ENCODE measurements at regions not wholly inside any gene's neighbourhood (a gene's known extent, or its start where the extent isn't known, plus 50 kb on each side); places are given as distances from the start of the nearest gene placed in this dataset.
A peak's percentile ranks its signal among the peaks of the same experiment; 100 is the strongest.

GRCh38 chr3:18099611-18100010, 325.5 kb downstream of the SATB1 start:
- Histone ChIP-seq H3K27ac (ENCODE audit: low read length, poor library complexity, severe bottlenecking) (peak overlapping the region; percentile 33), H3K9ac (ENCODE audit: low read length) (peak overlapping the region; percentile 80), H2AK5ac (ENCODE audit: low read length, severe bottlenecking) (no peak overlapping the region), H2BK12ac (ENCODE audit: low read length in 2 of 2) (no peak overlapping the region), H2BK5ac (ENCODE audit: low read depth, low read length, poor library complexity, severe bottlenecking) (no peak overlapping the region), H3K27me3 (ENCODE audit: control insufficient read depth in 1 of 2, insufficient read depth in 1 of 2, low read length in 2 of 2) (no peaks in the 10 kb centered on the region), H3K23ac (ENCODE audit: low read length in 2 of 2) (peak overlapping the region in 1 of 2 experiments; percentile 9), H3K4me2 (ENCODE audit: low read length, poor library complexity, severe bottlenecking) (no peak overlapping the region), H3K4me3 (ENCODE audit: insufficient read depth in 1 of 2, low read depth in 1 of 2, low read length in 2 of 2) (peak overlapping the region in 1 of 2 experiments; percentile 52), H3K4ac (ENCODE audit: low read depth in 1 of 2, low read length in 2 of 2) (no peak overlapping the region), H2BK120ac (ENCODE audit: low read depth, low read length) (no peak overlapping the region), H2AFZ (ENCODE audit: low read depth, low read length) (no peak overlapping the region), H3K18ac (ENCODE audit: low read depth in 1 of 2, low read length in 2 of 2) (no peak overlapping the region), H3K36me3 (ENCODE audit: control insufficient read depth in 1 of 2, insufficient read depth in 2 of 2, low read depth in 1 of 2, low read length in 2 of 2) (no peaks in the 10 kb centered on the region), H3K14ac (ENCODE audit: low read length in 2 of 2) (no peak overlapping the region), H3K79me1 (replicated peaks; ENCODE audit: low read length, poor library complexity, severe bottlenecking) (no peaks in the 10 kb centered on the region), H4K8ac (ENCODE audit: low read length) (no peak overlapping the region), H3K9me3 (ENCODE audit: control insufficient read depth, low read length) (peaks cover 11% of the 10 kb centered on the region), H4K91ac (ENCODE audit: low read length) (no peak overlapping the region), H2BK15ac (ENCODE audit: low read depth, poor library complexity, severe bottlenecking) (no peak overlapping the region), H3K4me1 (ENCODE audit: control insufficient read depth, insufficient read depth, low read depth, low read length) (peaks cover 4% of the 10 kb centered on the region)
- 88% methylated on average over 5 of the region's 5 CpGs for WGBS
- no peak for DNase-seq

GRCh38 chr3:18098960-18099587, 326.1 kb downstream of the SATB1 start:
- Histone ChIP-seq H3K79me1 (replicated peaks; ENCODE audit: low read length, poor library complexity, severe bottlenecking) (no peaks in the 10 kb centered on the region), H2BK120ac (ENCODE audit: low read depth, low read length) (no peak overlapping the region), H3K4ac (ENCODE audit: low read depth in 1 of 2, low read length in 2 of 2) (no peak overlapping the region), H3K14ac (ENCODE audit: low read length in 2 of 2) (no peak overlapping the region), H3K36me3 (ENCODE audit: control insufficient read depth in 1 of 2, insufficient read depth in 2 of 2, low read depth in 1 of 2, low read length in 2 of 2) (no peaks in the 10 kb centered on the region), H3K9me3 (ENCODE audit: control insufficient read depth, low read length) (peaks cover 11% of the 10 kb centered on the region), H4K8ac (ENCODE audit: low read length) (no peak overlapping the region), H2BK12ac (ENCODE audit: low read length in 2 of 2) (no peak overlapping the region), H3K4me3 (ENCODE audit: insufficient read depth in 1 of 2, low read depth in 1 of 2, low read length in 2 of 2) (peak overlapping the region in 1 of 2 experiments; percentile 52), H3K4me2 (ENCODE audit: low read length, poor library complexity, severe bottlenecking) (no peak overlapping the region), H3K9ac (ENCODE audit: low read length) (peak overlapping the region; percentile 80), H3K18ac (ENCODE audit: low read depth in 1 of 2, low read length in 2 of 2) (no peak overlapping the region), H4K91ac (ENCODE audit: low read length) (no peak overlapping the region), H3K23ac (ENCODE audit: low read length in 2 of 2) (no peak overlapping the region), H2AK5ac (ENCODE audit: low read length, severe bottlenecking) (no peak overlapping the region), H3K27ac (ENCODE audit: low read length, poor library complexity, severe bottlenecking) (peak overlapping the region; percentile 51), H3K27me3 (ENCODE audit: control insufficient read depth in 1 of 2, insufficient read depth in 1 of 2, low read length in 2 of 2) (no peaks in the 10 kb centered on the region), H3K4me1 (ENCODE audit: control insufficient read depth, insufficient read depth, low read depth, low read length) (peaks cover 4% of the 10 kb centered on the region), H2BK15ac (ENCODE audit: low read depth, poor library complexity, severe bottlenecking) (no peak overlapping the region), H2BK5ac (ENCODE audit: low read depth, low read length, poor library complexity, severe bottlenecking) (no peak overlapping the region), H2AFZ (ENCODE audit: low read depth, low read length) (no peak overlapping the region)
- peak; percentile 50 for DNase-seq
- WGBS, result 55% methylated on average over 6 of the region's 6 CpGs

GRCh38 chr3:18097989-18098388, 327.1 kb downstream of the SATB1 start:
- no peak overlapping the region for H4K8ac ChIP-seq (ENCODE audit: low read length)
- no peaks in the 10 kb centered on the region for H3K36me3 ChIP-seq (ENCODE audit: control insufficient read depth in 1 of 2, insufficient read depth in 2 of 2, low read depth in 1 of 2, low read length in 2 of 2)
- H3K9ac ChIP-seq (ENCODE audit: low read length), result no peak overlapping the region
- H2AK5ac ChIP-seq (ENCODE audit: low read length, severe bottlenecking), result no peak overlapping the region
- peaks cover 11% of the 10 kb centered on the region for H3K9me3 ChIP-seq (ENCODE audit: control insufficient read depth, low read length)
- no peak overlapping the region for H2AFZ ChIP-seq (ENCODE audit: low read depth, low read length)
- no peak overlapping the region for H3K18ac ChIP-seq (ENCODE audit: low read depth in 1 of 2, low read length in 2 of 2)
- H2BK12ac ChIP-seq (ENCODE audit: low read length in 2 of 2), result no peak overlapping the region
- H3K79me1 ChIP-seq (replicated peaks; ENCODE audit: low read length, poor library complexity, severe bottlenecking), result no peaks in the 10 kb centered on the region
- no peak overlapping the region for H4K91ac ChIP-seq (ENCODE audit: low read length)
- no peak overlapping the region for H3K23ac ChIP-seq (ENCODE audit: low read length in 2 of 2)
- no peaks in the 10 kb centered on the region for H3K27me3 ChIP-seq (ENCODE audit: control insufficient read depth in 1 of 2, insufficient read depth in 1 of 2, low read length in 2 of 2)
- H3K4ac ChIP-seq (ENCODE audit: low read depth in 1 of 2, low read length in 2 of 2), result no peak overlapping the region
- no peak overlapping the region for H3K4me3 ChIP-seq (ENCODE audit: insufficient read depth in 1 of 2, low read depth in 1 of 2, low read length in 2 of 2)
- no peak overlapping the region for H2BK5ac ChIP-seq (ENCODE audit: low read depth, low read length, poor library complexity, severe bottlenecking)
- H3K27ac ChIP-seq (ENCODE audit: low read length, poor library complexity, severe bottlenecking), result no peak overlapping the region
- H3K4me1 ChIP-seq (ENCODE audit: control insufficient read depth, insufficient read depth, low read depth, low read length), result peaks cover 4% of the 10 kb centered on the region
- H3K4me2 ChIP-seq (ENCODE audit: low read length, poor library complexity, severe bottlenecking), result no peak overlapping the region
- H3K14ac ChIP-seq (ENCODE audit: low read length in 2 of 2), result no peak overlapping the region
- no peak overlapping the region for H2BK15ac ChIP-seq (ENCODE audit: low read depth, poor library complexity, severe bottlenecking)
- H2BK120ac ChIP-seq (ENCODE audit: low read depth, low read length), result no peak overlapping the region
- WGBS, result 92% methylated on average over 1 of the region's 3 CpGs
- no peak for DNase-seq

- no peaks in the 10 kb centered on the region for H3K79me1 ChIP-seq (replicated peaks; ENCODE audit: low read length, poor library complexity, severe bottlenecking)
- H2BK12ac ChIP-seq (ENCODE audit: low read length in 2 of 2), result no peak overlapping the region
- H3K4ac ChIP-seq (ENCODE audit: low read depth in 1 of 2, low read length in 2 of 2), result no peak overlapping the region
- H3K27me3 ChIP-seq (ENCODE audit: control insufficient read depth in 1 of 2, insufficient read depth in 1 of 2, low read length in 2 of 2), result no peaks in the 10 kb centered on the region
- H2BK15ac ChIP-seq (ENCODE audit: low read depth, poor library complexity, severe bottlenecking), result no peak overlapping the region
- H3K4me1 ChIP-seq (ENCODE audit: control insufficient read depth, insufficient read depth, low read depth, low read length), result peaks cover 4% of the 10 kb centered on the region
- no peak overlapping the region for H4K8ac ChIP-seq (ENCODE audit: low read length)
- H3K9me3 ChIP-seq (ENCODE audit: control insufficient read depth, low read length), result peaks cover 11% of the 10 kb centered on the region
- no peak overlapping the region for H3K18ac ChIP-seq (ENCODE audit: low read depth in 1 of 2, low read length in 2 of 2)
- H3K36me3 ChIP-seq (ENCODE audit: control insufficient read depth in 1 of 2, insufficient read depth in 2 of 2, low read depth in 1 of 2, low read length in 2 of 2), result no peaks in the 10 kb centered on the region
- no peak overlapping the region for H3K9ac ChIP-seq (ENCODE audit: low read length)
- no peak for DNase-seq
- no peak overlapping the region for H4K91ac ChIP-seq (ENCODE audit: low read length)
- no peak overlapping the region for H3K14ac ChIP-seq (ENCODE audit: low read length in 2 of 2)
- WGBS, result 88% methylated on average over 3 of the region's 3 CpGs
- H2BK120ac ChIP-seq (ENCODE audit: low read depth, low read length), result no peak overlapping the region
- H3K23ac ChIP-seq (ENCODE audit: low read length in 2 of 2), result no peak overlapping the region
- no peak overlapping the region for H2BK5ac ChIP-seq (ENCODE audit: low read depth, low read length, poor library complexity, severe bottlenecking)
- no peak overlapping the region for H2AFZ ChIP-seq (ENCODE audit: low read depth, low read length)
- no peak overlapping the region for H3K4me2 ChIP-seq (ENCODE audit: low read length, poor library complexity, severe bottlenecking)
- H3K27ac ChIP-seq (ENCODE audit: low read length, poor library complexity, severe bottlenecking), result no peak overlapping the region
- H3K4me3 ChIP-seq (ENCODE audit: insufficient read depth in 1 of 2, low read depth in 1 of 2, low read length in 2 of 2), result peak overlapping the region in 1 of 2 experiments; percentile 32
- no peak overlapping the region for H2AK5ac ChIP-seq (ENCODE audit: low read length, severe bottlenecking)
These were observed 327.7 kb downstream of the SATB1 start for GRCh38 chr3:18097473-18097872.

All from mesenchymal stem cell (in vitro differentiated cells and primary cell).